ENCODE measurements at regions not wholly inside any gene's neighbourhood (a gene's known extent, or its start where the extent isn't known, plus 50 kb on each side); places are given as distances from the start of the nearest gene placed in this dataset.
"Not testable (repeated sequence)": the region's sequence is repeated elsewhere in the genome, so short reads cannot be mapped to it uniquely, and the experiment has no call there.

GRCh38 chr22:18237402-18237801 is 87.4 kb downstream of the USP18 start:
- TF ChIP-seq, protein P1, sequence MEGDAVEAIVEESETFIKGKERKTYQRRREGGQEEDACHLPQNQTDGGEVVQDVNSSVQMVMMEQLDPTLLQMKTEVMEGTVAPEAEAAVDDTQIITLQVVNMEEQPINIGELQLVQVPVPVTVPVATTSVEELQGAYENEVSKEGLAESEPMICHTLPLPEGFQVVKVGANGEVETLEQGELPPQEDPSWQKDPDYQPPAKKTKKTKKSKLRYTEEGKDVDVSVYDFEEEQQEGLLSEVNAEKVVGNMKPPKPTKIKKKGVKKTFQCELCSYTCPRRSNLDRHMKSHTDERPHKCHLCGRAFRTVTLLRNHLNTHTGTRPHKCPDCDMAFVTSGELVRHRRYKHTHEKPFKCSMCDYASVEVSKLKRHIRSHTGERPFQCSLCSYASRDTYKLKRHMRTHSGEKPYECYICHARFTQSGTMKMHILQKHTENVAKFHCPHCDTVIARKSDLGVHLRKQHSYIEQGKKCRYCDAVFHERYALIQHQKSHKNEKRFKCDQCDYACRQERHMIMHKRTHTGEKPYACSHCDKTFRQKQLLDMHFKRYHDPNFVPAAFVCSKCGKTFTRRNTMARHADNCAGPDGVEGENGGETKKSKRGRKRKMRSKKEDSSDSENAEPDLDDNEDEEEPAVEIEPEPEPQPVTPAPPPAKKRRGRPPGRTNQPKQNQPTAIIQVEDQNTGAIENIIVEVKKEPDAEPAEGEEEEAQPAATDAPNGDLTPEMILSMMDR (IDR thresholded peaks at IDR 0.05 in 2 of 3, conservative IDR thresholded peaks at IDR 0.05 in 1 of 3; ENCODE audit: insufficient read depth in 2 of 3, low read depth in 1 of 3, low read length in 3 of 3): not testable (repeated sequence)
- TF ChIP-seq HDAC1 (IDR thresholded peaks at IDR 0.05); SMAD3 (CRISPR knock-in tag; conservative IDR thresholded peaks at IDR 0.05); ZKSCAN3 (CRISPR knock-in tag; IDR thresholded peaks at IDR 0.05); CREBBP (IDR thresholded peaks at IDR 0.05; ENCODE audit: low read depth, low read length): not testable (repeated sequence)
